ENCODE measurements at regions not wholly inside any gene's neighbourhood (a gene's known extent, or its start where the extent isn't known, plus 50 kb on each side); places are given as distances from the start of the nearest gene placed in this dataset.

DNA sequence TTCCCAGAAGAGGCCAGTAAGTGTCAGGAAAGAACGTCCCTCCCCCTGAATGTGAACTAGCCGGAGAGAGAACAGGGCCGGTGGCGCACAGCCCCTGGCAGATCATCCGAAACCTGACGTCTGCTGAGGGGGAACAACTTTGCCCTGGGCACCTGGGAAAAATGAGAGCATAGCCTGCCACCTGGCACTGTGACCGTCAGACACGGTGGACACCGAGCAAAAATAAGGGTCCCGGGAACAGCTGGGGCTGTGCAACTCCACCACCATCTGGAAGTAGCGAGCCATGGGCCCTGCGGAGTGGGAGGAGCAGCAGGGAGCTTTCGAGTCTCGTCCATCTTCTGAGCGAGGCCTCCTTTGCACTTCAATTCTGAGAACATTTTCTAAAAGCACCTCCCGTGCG lies 110.8 kb downstream of the EDN3 start:
- TF ChIP-seq CTCF (conservative IDR thresholded peaks at IDR 0.05; ENCODE audit: low read length) (no peak), EZH2phosphoT487 (IDR thresholded peaks at IDR 0.05; ENCODE audit: borderline replicate concordance, low read depth, low read length) (no peak)

All from OCI-LY7 (cell line).